LNCAP (cell line): ENCODE measurements at regions not wholly inside any gene's neighbourhood (a gene's known extent, or its start where the extent isn't known, plus 50 kb on each side); places are given as distances from the start of the nearest gene placed in this dataset.
A peak's percentile ranks its signal among the peaks of the same experiment; 100 is the strongest.

Experiments
- CTCF ChIP-seq: fragments of 450-650 bp; IDR thresholded peaks from 2 replicates; pipeline ENCODE4 v1.5.1; 2017; ENCODE audit warnings: mild to moderate bottlenecking

- TF ChIP-seq CTCF = no peak
Observed at GRCh38 chr12:23193552-23193951, 568.6 kb downstream of the ETNK1 start.

DNA sequence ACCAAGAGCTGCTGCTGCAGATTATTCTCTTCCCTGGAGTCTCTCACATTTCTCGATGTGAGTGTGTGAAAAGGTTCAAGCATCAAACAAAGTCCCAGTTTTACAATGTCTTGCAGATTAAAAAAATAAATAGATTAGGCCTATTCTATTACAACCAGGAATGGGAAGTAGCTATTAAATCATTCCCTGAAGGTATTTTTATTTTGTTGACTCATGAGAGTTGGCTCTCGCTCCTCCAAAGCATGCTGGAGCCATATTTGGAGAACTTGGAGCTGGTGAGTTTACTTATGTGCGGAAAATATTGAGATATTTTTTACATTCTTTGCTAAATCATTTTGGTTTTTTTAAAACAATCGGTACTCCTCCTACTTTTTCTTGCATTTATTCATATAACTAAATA lies 572.3 kb downstream of the ETNK1 start:
- no peak for TF ChIP-seq CTCF

GRCh38 chr12:23202728-23203127 lies 577.8 kb downstream of the ETNK1 start:
- no peak for TF ChIP-seq CTCF

DNA sequence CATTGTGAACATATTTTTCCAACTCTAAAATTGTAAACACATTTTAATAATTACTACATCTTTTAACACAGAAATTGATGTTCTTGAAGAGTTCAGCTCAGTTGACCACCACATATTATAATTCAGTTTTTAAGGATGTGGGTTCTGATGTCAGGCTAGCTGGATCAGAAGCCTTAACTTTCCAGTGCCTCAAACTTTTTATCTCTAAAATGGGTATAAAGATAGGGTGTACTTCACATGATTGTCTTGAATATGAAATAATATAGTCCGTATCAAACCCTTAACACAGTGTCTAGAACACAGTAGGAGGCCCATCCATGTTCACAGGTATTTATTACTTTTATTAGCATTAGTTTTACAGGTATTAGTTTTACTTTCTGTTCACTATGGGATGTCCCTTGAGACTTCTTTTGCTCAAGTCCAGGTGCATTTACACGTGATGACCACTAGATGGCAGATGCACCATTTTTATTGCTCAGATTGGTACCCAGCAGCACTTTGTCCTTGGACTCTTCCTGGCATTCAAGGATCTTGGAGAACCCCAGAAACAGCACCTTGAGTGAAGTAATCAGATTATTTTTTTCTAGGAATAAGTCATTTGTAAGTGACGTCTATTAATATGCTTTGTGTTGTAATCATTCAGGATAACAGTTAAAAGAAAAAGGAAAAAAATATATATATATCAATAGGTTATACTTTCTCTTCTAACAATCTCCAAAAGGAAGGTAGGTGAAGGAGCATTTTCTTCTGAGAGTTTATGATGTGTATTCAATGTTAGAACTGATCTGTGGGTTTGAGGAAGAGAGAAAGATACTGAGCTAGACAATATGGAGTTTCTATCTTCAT lies 580.2 kb downstream of the ETNK1 start:
- peak; percentile 85 for TF ChIP-seq CTCF

DNA sequence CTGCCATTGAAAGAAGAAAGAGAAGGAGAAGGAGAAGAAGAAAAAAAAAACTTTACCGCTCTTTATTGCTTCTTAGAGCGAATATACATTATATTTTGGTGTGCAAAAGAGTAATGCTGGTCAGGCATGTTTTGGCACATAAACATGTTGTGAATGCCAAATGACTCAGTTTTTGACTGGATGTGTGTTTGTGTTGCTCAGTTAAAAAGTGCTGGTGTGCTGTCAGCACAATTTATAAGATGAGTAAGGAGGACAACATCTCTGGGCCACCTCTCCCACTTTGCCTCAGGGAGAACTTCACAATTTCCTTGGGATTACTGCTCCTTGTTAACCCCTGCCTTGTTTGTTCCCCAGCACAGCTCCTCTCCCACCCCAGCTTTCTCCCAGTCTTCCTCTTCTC lies 584.8 kb downstream of the ETNK1 start:
- TF ChIP-seq CTCF = no peak

- no peak for TF ChIP-seq CTCF
Observed at GRCh38 chr12:23210573-23210972, 585.6 kb downstream of the ETNK1 start.

DNA sequence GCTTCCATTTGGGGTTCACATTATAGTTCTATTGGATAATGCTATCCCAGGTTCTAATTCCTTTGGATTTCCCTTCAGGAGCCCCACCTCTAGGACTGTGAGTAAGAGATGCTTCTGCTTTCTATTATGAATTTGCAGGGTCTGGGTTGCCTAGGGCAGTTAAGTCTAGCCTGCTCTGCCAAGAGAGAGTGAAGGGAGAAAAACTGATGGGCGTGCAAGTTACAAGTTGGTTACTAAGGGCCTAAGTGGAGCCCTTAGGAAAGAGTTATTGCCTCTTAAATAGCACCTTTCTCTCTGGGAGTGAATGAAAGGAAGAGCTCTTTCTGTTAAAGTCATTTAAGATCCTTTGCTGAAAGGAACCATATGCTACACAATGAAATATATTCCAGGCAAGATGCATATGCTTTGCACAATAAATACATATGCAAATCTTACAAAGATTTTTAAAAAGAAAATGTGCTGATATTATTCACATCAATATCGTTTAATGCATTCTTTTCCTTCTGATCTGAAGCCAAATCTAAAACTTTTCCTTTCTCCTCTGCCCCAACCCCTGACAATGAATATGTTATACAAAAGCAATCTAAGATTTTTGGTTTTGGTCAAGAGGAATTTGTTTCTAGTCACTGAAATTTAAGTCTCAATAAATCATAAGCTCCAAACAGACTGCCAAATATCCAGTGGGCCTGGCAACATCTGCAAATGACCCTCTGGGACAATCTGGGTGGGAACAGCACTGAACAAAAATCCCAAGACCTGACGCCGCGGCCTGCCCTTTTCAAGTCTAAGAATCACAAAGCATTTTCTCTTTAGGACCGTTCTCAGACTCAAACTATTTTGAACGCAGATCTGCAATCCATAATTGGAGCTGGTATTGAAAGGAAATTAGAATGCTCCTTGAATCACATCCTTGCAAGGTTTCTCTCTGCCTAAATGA lies 586.7 kb downstream of the ETNK1 start:
- no peak for TF ChIP-seq CTCF
